ENCODE measurements at regions not wholly inside any gene's neighbourhood (a gene's known extent, or its start where the extent isn't known, plus 50 kb on each side); places are given as distances from the start of the nearest gene placed in this dataset.

DNA sequence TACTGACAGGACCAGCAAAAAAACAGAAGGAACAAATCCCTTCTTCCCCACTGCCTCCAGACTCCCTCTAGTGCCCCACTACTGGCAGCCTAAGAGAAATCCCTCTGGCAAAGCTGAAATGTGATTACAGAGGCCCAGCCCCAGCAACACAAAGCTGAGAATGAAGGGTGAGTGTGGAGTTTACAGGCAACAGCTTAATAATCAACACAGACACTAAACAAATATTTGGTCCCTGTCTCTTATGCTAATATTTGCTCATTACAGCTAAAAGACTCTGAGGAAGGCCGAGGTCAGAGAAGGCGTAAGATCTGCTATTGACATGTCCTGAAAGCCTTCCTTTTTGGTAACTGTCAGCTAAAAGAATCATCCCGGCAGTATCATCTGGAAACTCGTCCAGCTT lies 308.5 kb upstream of the RASGRP1 start (continued):
- TF ChIP-seq ZNF280D (CRISPR knock-in tag; IDR thresholded peaks at IDR 0.05) (peak; percentile 68), ZNF589 (CRISPR knock-in tag; conservative IDR thresholded peaks at IDR 0.05) (no peak), DR1 (CRISPR knock-in tag; IDR thresholded peaks at IDR 0.05) (no peak), JUND (CRISPR knock-in tag; IDR thresholded peaks at IDR 0.05) (no peak), ZFP36L2 (CRISPR knock-in tag; IDR thresholded peaks at IDR 0.05) (no peak), PHF8 (CRISPR knock-in tag; IDR thresholded peaks at IDR 0.05) (no peak), ZNF609 (CRISPR knock-in tag; IDR thresholded peaks at IDR 0.05; ENCODE audit: borderline replicate concordance) (peak; percentile 65; the same call in 1 of the 2 replicates), SMC3 (IDR thresholded peaks at IDR 0.05; ENCODE audit: low read length) (no peak), STAT5B (CRISPR knock-in tag; IDR thresholded peaks at IDR 0.05) (no peak), FLYWCH1 (CRISPR knock-in tag; IDR thresholded peaks at IDR 0.05) (no peak), KDM5B (CRISPR knock-in tag; IDR thresholded peaks at IDR 0.05; ENCODE audit: borderline replicate concordance) (no peak), TBL1XR1 (IDR thresholded peaks at IDR 0.05; ENCODE audit: borderline replicate concordance, low read length, partially characterized antibody) (no peak), CEBPG (CRISPR knock-in tag; IDR thresholded peaks at IDR 0.05) (no peak), ZFYVE20 (CRISPR knock-in tag; IDR thresholded peaks at IDR 0.05; ENCODE audit: borderline replicate concordance, low read depth) (no peak), TBX2 (CRISPR knock-in tag; IDR thresholded peaks at IDR 0.05; ENCODE audit: borderline replicate concordance) (peak; percentile 39; the same call in 1 of the 2 replicates), ZFP90 (CRISPR knock-in tag; IDR thresholded peaks at IDR 0.05; ENCODE audit: borderline replicate concordance) (no peak), SMARCE1 (IDR thresholded peaks at IDR 0.05; ENCODE audit: borderline replicate concordance) (no peak)
- TF ChIP-seq, protein P1, sequence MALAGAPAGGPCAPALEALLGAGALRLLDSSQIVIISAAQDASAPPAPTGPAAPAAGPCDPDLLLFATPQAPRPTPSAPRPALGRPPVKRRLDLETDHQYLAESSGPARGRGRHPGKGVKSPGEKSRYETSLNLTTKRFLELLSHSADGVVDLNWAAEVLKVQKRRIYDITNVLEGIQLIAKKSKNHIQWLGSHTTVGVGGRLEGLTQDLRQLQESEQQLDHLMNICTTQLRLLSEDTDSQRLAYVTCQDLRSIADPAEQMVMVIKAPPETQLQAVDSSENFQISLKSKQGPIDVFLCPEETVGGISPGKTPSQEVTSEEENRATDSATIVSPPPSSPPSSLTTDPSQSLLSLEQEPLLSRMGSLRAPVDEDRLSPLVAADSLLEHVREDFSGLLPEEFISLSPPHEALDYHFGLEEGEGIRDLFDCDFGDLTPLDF (CRISPR knock-in tag; IDR thresholded peaks at IDR 0.05): no peak
- TF ChIP-seq, protein P2, sequence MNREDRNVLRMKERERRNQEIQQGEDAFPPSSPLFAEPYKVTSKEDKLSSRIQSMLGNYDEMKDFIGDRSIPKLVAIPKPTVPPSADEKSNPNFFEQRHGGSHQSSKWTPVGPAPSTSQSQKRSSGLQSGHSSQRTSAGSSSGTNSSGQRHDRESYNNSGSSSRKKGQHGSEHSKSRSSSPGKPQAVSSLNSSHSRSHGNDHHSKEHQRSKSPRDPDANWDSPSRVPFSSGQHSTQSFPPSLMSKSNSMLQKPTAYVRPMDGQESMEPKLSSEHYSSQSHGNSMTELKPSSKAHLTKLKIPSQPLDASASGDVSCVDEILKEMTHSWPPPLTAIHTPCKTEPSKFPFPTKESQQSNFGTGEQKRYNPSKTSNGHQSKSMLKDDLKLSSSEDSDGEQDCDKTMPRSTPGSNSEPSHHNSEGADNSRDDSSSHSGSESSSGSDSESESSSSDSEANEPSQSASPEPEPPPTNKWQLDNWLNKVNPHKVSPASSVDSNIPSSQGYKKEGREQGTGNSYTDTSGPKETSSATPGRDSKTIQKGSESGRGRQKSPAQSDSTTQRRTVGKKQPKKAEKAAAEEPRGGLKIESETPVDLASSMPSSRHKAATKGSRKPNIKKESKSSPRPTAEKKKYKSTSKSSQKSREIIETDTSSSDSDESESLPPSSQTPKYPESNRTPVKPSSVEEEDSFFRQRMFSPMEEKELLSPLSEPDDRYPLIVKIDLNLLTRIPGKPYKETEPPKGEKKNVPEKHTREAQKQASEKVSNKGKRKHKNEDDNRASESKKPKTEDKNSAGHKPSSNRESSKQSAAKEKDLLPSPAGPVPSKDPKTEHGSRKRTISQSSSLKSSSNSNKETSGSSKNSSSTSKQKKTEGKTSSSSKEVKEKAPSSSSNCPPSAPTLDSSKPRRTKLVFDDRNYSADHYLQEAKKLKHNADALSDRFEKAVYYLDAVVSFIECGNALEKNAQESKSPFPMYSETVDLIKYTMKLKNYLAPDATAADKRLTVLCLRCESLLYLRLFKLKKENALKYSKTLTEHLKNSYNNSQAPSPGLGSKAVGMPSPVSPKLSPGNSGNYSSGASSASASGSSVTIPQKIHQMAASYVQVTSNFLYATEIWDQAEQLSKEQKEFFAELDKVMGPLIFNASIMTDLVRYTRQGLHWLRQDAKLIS (CRISPR knock-in tag; IDR thresholded peaks at IDR 0.05): no peak
